GM18511 (cell line): ENCODE measurements at regions not wholly inside any gene's neighbourhood (a gene's known extent, or its start where the extent isn't known, plus 50 kb on each side); places are given as distances from the start of the nearest gene placed in this dataset.
A peak's percentile ranks its signal among the peaks of the same experiment; 100 is the strongest.
"Not testable (repeated sequence)": the region's sequence is repeated elsewhere in the genome, so short reads cannot be mapped to it uniquely, and the experiment has no call there.

Experiments used
- ATAC-seq: cut with Tn5 transposase; IDR thresholded peaks from one replicate; pipeline ENCODE4 v1.9.1; 2021; ENCODE audit warnings: mild to moderate bottlenecking, moderate library complexity; ENCODE audit not compliant: unreplicated experiment

DNA sequence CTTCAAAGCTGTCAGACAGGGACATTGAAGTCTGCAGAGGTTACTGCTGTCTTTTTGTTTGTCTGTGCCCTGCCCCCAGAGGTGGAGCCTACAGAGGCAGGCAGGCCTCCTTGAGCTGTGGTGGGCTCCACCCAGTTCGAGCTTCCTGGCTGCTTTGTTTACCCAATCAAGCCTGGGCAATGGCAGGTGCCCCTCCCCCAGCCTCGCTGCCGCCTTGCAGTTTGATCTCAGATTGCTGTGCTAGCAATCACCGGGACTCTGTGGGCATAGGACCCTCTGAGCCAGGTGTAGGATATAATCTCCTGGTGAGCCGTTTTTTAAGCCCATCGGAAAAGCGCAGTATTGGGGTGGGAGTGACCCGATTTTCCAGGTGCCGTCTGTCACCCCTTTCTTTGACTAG, 586.8 kb downstream of the ARL4A start:
- ATAC-seq, result not testable (repeated sequence)

DNA sequence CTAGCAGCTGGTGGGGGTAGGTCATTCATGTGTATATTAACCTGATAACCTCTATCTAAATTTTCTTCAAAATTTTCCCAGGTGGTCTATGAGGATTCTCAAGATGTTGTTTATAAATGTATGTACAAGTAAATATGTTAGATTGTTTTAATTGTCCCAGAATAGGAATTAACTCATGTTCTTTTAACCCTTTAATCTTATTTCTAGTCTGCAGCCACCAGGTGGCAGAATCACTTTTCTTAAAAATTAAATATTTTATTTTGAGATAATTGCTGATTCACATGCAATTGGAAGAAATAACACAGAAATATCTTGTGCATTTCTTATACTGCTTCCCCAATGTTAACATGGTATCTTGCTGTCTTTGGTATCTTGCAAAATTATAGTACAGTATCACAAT, 589.5 kb downstream of the ARL4A start:
- ATAC-seq, result no peak

GRCh38 chr7:13278020-13278419, 590.6 kb downstream of the ARL4A start:
- no peak for ATAC-seq

DNA sequence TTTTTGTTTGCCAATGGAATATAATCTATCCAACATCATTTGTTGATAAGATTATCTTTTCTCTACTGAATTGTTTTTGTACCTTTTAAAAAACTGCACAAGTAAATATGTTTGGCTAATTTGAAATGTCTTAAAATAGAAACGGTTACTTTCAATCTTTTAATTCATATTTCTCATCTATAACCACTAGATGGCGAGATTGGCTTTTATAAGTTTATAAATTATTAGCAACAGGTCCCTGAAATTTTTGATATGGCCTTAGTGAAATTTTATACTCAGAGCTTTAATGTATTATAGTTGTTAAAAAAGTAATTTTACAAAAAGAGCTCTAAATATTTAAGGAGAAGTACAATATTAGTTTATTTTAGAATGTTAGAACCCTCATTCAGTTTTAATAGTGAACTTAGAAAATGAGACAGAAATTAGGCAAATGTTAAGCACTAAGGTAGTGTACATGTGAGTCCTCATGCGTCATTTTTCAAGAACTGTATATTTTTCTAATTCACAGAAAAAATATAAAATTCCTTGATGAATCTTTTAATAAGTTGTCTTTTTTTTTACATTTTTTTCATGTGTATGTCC, 592.5 kb downstream of the ARL4A start:
- ATAC-seq, result peak; percentile 47

GRCh38 chr7:13282377-13282980, 595.0 kb downstream of the ARL4A start:
- ATAC-seq, result no peak

DNA sequence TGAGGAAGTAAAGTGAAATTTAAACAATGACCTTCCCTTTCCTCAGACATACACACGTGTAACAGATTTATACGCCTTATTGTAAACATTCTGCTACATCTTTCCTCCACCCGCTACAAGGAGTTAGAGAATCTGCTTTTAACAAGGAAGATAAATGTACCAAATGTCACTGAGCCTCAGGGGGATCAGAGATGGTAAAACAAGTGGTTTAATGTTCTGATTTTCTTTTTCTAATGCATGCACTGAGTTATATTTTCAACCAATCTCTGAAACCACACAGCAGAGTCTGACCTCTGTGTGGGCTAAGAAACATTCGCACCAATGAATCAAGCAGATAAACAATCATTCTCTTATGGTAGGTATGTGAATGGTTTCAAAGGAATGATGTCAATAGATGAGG, 599.5 kb downstream of the ARL4A start:
- ATAC-seq, result no peak

DNA sequence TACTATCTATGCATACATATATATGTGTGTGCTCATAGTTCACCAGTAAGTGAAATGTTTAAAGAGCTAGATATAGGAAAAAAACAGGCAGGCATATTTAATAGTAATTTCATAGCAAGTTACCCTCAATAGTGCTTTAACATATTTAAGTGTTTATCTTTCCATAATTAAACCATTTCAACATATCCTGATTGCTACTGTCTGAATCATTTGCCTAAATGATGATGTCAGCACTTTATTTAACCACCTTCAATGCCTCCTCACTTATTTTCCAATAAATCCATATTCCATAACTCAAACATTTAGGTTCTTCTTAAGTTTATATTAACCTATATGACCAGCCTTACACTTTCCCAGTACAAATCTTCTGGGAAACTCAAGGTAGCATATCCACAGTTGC, 601.1 kb downstream of the ARL4A start:
- no peak for ATAC-seq

DNA sequence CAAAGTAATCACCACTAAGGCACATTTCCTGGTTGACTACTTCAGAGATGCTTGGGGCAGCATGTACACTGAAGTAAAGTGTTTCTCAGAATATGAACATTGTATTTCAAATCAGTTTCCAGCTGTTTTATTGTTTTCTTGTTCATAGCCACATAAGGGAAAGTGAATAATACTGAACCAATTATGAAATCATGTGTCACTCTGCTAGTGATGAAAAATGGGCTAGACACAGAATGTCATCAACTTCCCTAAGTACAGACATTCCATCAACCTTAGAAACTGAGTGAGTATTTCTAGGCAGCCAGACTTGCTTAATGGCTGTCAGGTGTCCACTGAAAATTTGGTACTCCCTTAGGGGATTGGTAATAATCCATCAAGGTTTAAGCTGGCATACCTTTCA, 603.5 kb downstream of the ARL4A start:
- ATAC-seq, result no peak

GRCh38 chr7:13293264-13294002, 606.0 kb downstream of the ARL4A start:
- ATAC-seq, result no peak

DNA sequence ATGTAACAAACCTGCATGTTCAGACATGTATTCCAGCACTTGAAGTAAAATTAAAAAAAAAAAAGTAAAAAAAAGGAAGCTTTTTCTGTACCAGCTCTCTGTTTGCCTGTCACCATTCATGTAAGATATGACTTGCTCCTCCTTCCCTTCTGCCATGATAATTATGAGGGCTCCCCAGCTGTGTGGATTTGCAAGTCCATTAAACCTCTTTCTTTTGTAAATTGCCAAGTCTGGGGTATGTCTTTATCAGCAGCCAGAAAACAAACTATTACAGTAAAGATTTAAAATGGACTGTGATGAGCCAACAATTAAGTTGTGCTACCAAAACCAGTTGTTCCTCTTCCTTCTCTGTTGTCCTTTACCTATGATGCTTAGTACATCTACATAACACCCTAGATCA, 619.6 kb downstream of the ARL4A start:
- no peak for ATAC-seq

DNA sequence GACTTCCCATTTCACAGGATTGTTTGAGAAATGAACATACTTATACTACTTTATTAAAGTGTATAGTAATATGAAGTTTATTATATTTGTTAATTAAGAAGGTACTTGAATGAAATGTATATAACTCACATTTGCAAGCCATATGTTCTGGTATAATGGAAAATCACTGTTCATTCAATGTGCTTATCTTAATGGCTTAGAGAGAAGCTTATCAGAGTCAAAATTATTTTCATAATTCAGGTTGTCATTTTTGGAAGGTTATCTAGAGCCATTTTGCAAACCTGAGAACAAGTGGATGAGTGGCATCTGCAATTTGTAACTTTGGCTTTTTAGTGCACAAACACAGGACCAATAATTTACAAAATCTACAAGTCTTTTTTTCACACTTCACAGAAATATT, 621.0 kb downstream of the ARL4A start:
- ATAC-seq, result no peak

GRCh38 chr7:13309535-13309934, 622.1 kb downstream of the ARL4A start:
- ATAC-seq, result no peak

GRCh38 chr7:13312307-13312706, 624.9 kb downstream of the ARL4A start:
- ATAC-seq, result no peak

DNA sequence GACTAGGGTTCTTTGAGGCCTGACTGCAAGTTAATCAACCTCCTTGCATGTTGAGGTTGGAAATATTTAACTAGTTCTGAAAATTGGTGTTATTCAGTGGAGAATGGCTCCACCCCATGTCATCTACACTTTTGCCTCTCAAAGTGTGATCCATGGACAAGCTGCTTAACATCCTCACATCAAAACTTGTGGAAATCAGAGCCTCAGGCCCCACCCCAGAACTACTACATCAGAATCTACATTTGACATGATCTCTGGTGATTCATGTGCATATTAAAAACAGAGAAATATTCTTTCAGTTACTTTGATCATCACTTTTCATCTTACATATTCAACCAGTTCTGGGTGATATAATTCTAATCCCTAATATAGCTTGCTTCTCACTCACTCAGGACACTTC, 632.9 kb downstream of the ARL4A start:
- ATAC-seq, result no peak

GRCh38 chr7:13321316-13321715, 633.9 kb downstream of the ARL4A start:
- no peak for ATAC-seq

- no peak for ATAC-seq
These were observed 634.7 kb downstream of the ARL4A start for GRCh38 chr7:13322126-13322525.

DNA sequence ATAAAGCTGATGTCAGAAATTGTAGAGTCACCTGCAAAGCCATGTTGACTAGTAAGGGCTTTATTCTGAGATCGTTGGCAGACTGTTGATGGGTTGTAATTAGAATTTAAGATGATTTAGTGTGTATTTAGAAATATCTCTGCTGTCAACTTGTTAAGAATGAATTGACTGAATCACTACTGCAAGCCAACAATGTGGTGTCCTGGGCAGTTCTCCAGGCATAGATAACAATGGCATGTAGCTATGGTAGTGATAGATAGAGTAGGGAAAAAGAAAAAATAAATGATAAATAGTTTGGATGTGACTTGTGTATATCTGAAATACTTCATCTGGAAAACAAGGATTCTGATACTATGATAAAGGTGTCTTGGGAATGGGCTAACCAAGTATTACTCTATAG, 640.2 kb downstream of the ARL4A start:
- ATAC-seq, result no peak

DNA sequence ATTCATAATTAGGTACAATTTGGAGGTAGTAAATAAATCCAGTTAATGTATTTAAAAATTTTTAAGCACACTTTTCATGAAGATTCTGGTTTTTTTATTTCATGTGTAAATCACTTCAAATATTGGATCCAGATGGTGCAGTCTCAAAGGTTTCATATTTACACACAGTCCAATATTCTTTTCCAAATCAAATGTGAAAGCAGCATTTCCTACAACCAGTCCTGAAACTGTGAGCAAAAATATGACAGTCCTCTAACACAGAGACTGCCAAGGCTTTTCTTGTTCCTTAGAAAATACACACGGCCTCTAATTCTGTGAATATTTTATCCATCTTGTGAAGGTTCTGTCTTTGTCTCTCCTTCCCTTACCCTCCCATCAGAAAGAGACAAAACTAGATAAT, 645.9 kb downstream of the ARL4A start:
- no peak for ATAC-seq

DNA sequence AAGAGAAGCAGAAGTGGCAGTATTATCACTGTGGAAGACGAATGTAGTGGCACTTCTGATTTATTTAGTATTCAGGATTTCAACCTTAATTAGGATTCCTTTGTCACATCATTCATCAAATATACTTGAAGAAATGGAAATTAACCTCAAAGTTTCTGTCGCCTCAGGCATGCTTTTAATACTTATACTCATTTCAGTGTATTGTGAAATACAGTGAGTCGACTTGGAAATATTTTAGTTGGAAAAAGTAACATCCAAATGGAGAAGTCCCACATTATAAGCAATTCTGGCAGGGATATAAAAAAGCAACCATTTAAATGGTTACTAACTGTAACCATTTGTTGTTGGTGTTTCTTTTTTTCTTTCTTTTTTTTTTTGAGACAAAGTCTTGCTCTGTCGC, 648.8 kb downstream of the ARL4A start:
- no peak for ATAC-seq

DNA sequence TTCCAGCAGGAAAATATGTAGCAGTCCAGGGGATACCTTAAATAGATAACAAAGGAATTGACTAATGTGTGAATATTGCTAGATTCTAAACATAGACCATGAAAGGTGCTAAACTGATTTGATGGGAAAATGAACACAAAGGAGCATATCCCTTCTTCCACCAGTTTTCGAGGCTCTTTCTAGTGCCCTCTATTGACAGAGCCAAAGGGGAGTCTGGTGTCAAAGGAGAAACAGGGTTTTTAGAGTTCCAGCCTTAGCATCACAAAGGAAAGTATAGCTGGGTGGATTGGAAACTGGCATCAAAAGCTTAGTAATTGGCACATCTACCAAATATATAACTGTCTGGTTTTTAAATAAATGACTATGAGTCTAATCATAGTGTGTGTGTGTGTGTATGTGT, 636.8 kb downstream of the ETV1 start:
- ATAC-seq, result no peak

DNA sequence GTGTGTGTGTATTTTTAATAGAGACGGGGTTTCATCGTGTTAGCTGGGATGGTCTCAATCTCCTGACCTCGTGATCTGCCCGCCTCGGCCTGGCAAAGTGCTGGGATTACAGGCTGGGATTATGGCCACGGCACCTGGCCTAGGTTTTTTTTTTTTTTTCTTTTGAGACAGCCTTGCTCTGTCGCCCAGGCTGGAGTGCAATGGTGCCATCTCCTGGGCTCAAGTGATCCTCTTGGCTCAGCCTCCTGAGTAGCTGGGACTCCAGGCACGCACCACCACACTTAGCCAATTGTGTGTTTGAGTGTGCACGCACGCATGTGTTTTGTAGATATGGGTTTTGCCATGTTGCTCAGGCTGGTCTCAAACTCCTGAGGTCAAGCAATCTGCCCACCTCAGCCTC, 629.8 kb downstream of the ETV1 start:
- ATAC-seq, result no peak

DNA sequence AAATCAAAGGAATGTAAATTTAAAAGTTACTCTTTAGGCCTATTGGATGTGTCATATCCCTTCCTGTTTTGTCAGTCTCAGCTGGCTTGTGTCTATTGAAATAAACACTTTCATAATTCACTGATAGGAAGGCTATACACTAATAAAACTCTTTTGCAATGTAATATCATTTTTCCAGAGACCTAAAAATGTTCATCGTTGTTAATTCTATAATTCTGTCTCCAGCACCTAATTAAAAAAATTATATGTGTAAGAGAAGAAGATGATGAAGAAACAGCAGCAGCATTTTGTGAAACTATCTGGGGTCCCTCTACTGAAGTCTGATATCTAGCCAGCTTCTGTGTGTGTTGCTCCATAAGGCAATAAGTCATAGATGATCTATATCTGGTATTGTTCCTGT, 602.7 kb downstream of the ETV1 start:
- ATAC-seq, result no peak

- ATAC-seq, result no peak
These were observed 581.6 kb downstream of the ETV1 start for GRCh38 chr7:13407911-13408310.
